OCI-LY1 (cell line): ENCODE measurements at regions not wholly inside any gene's neighbourhood (a gene's known extent, or its start where the extent isn't known, plus 50 kb on each side); places are given as distances from the start of the nearest gene placed in this dataset.

Experiments used
- H2AFZ ChIP-seq: fragments of 200-600 bp; sonication (generic), shearing (Covaris generic); 2 replicates; pipeline ENCODE4 v1.6.0; 2014; ENCODE audit warnings: antibody characterized with exemption, mild to moderate bottlenecking, low read length
- H3F3A ChIP-seq: fragments of 200-600 bp; sonication (generic), shearing (Covaris generic); 2 replicates; pipeline ENCODE4 v1.6.0; 2014; ENCODE audit warnings: mild to moderate bottlenecking, antibody characterized with exemption, low read length, moderate library complexity; ENCODE audit not compliant: insufficient read depth
- H3K27ac ChIP-seq: fragments of 200-600 bp; sonication (generic); 2 replicates; pipeline ENCODE4 v1.5.1; 2014; ENCODE audit warnings: low read length, mixed run types, mild to moderate bottlenecking, low read depth; ENCODE audit not compliant: poor library complexity, severe bottlenecking
- H3K27me3 ChIP-seq: fragments of 200-600 bp; sonication (generic); 2 replicates; pipeline ENCODE4 v1.6.0; 2014; ENCODE audit warnings: antibody characterized with exemption, mild to moderate bottlenecking, low read length, moderate library complexity; ENCODE audit not compliant: insufficient read depth
- H3K36me3 ChIP-seq: fragments of 200-600 bp; sonication (generic); 2 replicates; pipeline ENCODE4 v1.6.1; 2014; ENCODE audit warnings: mild to moderate bottlenecking, antibody characterized with exemption, low read length, moderate library complexity, mixed read lengths; ENCODE audit not compliant: insufficient read depth
- H3K4me1 ChIP-seq: fragments of 200-600 bp; sonication (generic); 2 replicates; pipeline ENCODE4 v1.5.1; 2014; ENCODE audit warnings: mild to moderate bottlenecking, low read length, moderate library complexity; ENCODE audit not compliant: insufficient read depth, severe bottlenecking
- H3K4me2 ChIP-seq: fragments of 200-600 bp; sonication (generic), shearing (Covaris generic); 2 replicates; pipeline ENCODE4 v1.6.1; 2014; ENCODE audit warnings: low read length
- H3K4me3 ChIP-seq: fragments of 200-600 bp; sonication (generic); 2 replicates; pipeline ENCODE4 v1.5.1; 2014; ENCODE audit warnings: low read length, low read depth, mild to moderate bottlenecking, mixed read lengths; ENCODE audit not compliant: poor library complexity, severe bottlenecking
- H3K79me2 ChIP-seq: fragments of 200-600 bp; shearing (Covaris generic); 2 replicates; pipeline ENCODE4 v1.6.1; 2016; ENCODE audit warnings: mixed run types, low read length, mixed read lengths; ENCODE audit not compliant: insufficient read depth
- H3K9ac ChIP-seq: fragments of 200-600 bp; sonication (generic), shearing (Covaris generic); 2 replicates; pipeline ENCODE4 v1.6.1; 2014; ENCODE audit warnings: mild to moderate bottlenecking, low read length, mixed read lengths
- H3K9me2 ChIP-seq: fragments of 200-600 bp; sonication (generic), shearing (Covaris generic); 2 replicates; pipeline ENCODE4 v1.6.1; 2014; ENCODE audit warnings: low read depth, mild to moderate bottlenecking, low read length, mixed read lengths
- H3K9me3 ChIP-seq: fragments of 200-600 bp; shearing (Covaris generic); 2 replicates; pipeline ENCODE4 v1.6.1; 2014; ENCODE audit warnings: low read length, mixed read lengths
- H4K20me1 ChIP-seq: fragments of 200-600 bp; sonication (generic), shearing (Covaris generic); 2 replicates; pipeline ENCODE4 v1.6.0; 2016; ENCODE audit warnings: mild to moderate bottlenecking, low read length; ENCODE audit not compliant: insufficient read depth
- CTCF ChIP-seq: fragments of 200-600 bp; sonication (generic), shearing (Covaris generic); IDR thresholded peaks from 2 replicates; pipeline ENCODE4 v1.5.1; 2017; ENCODE audit warnings: mild to moderate bottlenecking, antibody characterized with exemption, low read length, moderate library complexity, mixed read lengths
- EZH2 ChIP-seq: fragments of 200-600 bp; sonication (generic), shearing (Covaris generic); IDR thresholded peaks from 2 replicates; pipeline ENCODE4 v1.8.0; 2017; ENCODE audit warnings: borderline replicate concordance, mixed run types, mild to moderate bottlenecking, antibody characterized with exemption, low read length, moderate library complexity, mixed read lengths

DNA sequence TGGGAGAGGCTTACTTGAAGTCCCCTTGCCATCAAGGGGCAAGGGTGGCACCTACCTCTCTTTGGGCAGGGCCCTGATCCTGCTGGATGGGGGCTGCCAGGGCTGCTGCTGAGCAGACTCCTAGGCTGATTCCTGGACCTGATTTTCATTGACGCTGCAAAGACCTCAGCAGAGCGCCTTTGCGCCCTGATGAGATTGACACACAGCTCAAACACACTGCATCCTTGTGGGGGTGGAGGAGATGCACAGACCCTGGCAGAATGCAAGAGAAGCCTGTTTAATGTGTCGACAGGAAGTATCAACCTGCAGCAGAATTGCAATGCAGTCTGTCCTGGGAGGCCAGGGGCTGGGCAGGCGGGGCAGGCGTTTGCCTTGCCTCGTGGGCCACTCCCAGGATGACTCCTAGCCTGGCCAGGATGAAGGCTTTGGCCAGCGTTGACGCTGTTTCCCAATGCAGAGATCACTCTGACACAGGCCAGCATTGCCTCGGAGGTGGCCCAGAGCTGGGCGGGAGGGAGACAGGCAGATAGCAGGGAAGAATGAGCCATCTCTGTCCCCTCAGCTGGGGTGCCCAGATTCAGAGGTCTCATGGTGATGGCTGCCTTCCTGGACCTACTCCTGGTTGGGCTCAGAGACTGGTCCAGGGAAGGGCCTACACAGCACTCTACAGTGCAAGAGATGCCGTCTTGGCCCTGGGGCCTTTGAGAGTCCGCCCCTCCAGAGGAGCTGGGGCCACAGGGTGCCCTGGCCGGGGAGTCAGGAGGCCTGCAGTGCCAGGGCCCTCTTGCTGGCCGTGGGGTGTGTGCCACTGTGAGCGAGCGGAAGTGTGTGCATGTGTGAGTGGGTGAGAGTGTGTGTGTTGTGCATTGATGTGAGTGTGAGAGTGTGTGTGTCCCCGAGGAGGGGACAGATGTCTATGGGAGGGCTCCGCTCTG, 108.3 kb downstream of the KIF26A start:
- Histone ChIP-seq H3K4me3 (no peak overlapping the region), H3K27ac (no peak overlapping the region)

GRCh38 chr14:104247336-104248202, 109.2 kb downstream of the KIF26A start:
- H3K9me3 ChIP-seq, result peaks cover 5% of the 10 kb centered on the region; the same call in 1 of the 2 replicates
- TF ChIP-seq CTCF (no peak), EZH2 (no peak)
- no peaks in the 10 kb centered on the region for H3K36me3 ChIP-seq
- no peak overlapping the region for H2AFZ ChIP-seq
- no peaks in the 10 kb centered on the region for H3F3A ChIP-seq
- no peak overlapping the region for H3K4me3 ChIP-seq
- H3K27ac ChIP-seq, result no peak overlapping the region
- H3K4me1 ChIP-seq, result no peaks in the 10 kb centered on the region
- H3K79me2 ChIP-seq, result no peaks in the 10 kb centered on the region
- no peak overlapping the region for H3K4me2 ChIP-seq
- H3K9ac ChIP-seq, result no peak overlapping the region
- peaks cover 6% of the 10 kb centered on the region; the same call in 1 of the 2 replicates for H3K27me3 ChIP-seq
- no peaks in the 10 kb centered on the region for H4K20me1 ChIP-seq
- no peaks in the 10 kb centered on the region for H3K9me2 ChIP-seq

More for the DNA sequence above, 108.3 kb downstream of the KIF26A start:
- no peaks in the 10 kb centered on the region for H3K4me1 ChIP-seq
- H3K9me2 ChIP-seq, result no peaks in the 10 kb centered on the region
- H3F3A ChIP-seq, result no peaks in the 10 kb centered on the region
- no peak overlapping the region for H3K4me2 ChIP-seq
- H3K79me2 ChIP-seq, result no peaks in the 10 kb centered on the region
- H3K36me3 ChIP-seq, result no peaks in the 10 kb centered on the region
- no peak overlapping the region for H2AFZ ChIP-seq
- no peak overlapping the region for H3K9ac ChIP-seq
- no peaks in the 10 kb centered on the region for H4K20me1 ChIP-seq
- peaks cover 5% of the 10 kb centered on the region; the same call in 1 of the 2 replicates for H3K9me3 ChIP-seq
- peaks cover 6% of the 10 kb centered on the region; the same call in 1 of the 2 replicates for H3K27me3 ChIP-seq
- TF ChIP-seq CTCF (no peak), EZH2 (no peak)

DNA sequence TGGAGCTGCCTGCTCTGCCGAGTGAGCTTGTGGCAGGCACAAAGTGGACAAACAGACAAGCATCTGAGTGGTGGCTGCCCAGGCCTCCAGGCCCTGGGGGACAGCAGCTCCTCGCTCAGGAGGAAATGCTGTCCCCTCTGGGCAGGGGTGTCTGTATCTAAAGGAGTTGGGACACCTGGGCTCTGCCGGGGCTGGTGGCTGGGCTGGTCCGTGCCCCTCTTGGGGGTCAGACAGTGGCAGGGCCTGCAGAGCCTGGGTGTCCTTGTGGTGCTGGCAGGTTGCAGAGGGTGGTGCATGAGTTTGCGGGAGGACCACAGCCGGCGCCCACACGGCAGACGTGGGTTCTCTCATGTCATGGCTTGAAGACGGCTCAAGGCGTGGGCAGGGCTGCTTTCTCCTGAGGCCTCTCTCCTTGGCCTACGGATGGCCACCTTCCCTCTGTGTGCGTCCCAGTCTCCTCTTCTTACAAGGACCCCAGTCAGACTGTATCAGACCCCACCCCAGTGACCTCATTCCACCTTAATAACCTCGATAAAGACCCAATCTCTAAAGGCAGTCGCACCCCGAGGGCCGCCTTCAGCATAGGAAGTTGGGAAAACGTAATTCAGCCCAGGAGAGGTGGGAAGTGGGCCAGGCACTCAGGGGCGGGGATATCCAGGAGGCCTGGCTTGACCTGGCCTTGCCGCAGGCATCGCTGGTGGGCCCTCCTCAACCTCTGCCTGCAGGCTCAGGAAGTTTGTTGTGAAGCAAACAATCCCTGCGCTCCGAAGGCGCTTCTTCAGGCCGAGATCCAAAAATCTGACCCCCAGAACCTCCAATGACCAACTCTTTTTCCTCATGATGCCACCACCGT, 110.0 kb downstream of the KIF26A start:
- Histone ChIP-seq H3K4me2 (no peak overlapping the region), H3K9me3 (peaks cover 5% of the 10 kb centered on the region; the same call in 1 of the 2 replicates), H3K4me1 (no peaks in the 10 kb centered on the region), H3K27me3 (peaks cover 6% of the 10 kb centered on the region; the same call in 1 of the 2 replicates), H3K9ac (no peak overlapping the region), H3F3A (no peaks in the 10 kb centered on the region), H3K4me3 (no peak overlapping the region), H3K36me3 (no peaks in the 10 kb centered on the region), H3K79me2 (no peaks in the 10 kb centered on the region), H2AFZ (no peak overlapping the region), H4K20me1 (no peaks in the 10 kb centered on the region), H3K9me2 (no peaks in the 10 kb centered on the region), H3K27ac (no peak overlapping the region)
- TF ChIP-seq EZH2, result no peak
- TF ChIP-seq CTCF, result no peak
